HepG2 (cell line): ENCODE measurements at regions not wholly inside any gene's neighbourhood (a gene's known extent, or its start where the extent isn't known, plus 50 kb on each side); places are given as distances from the start of the nearest gene placed in this dataset.

Experiments used
- AHDC1 ChIP-seq: sonication (generic); formaldehyde crosslinking; IDR thresholded peaks from 2 replicates; pipeline ENCODE4 v1.5.1; 2020; ENCODE audit warnings: mild to moderate bottlenecking, missing genetic modification reagents, borderline replicate concordance
- ATF7-NPFF ChIP-seq: sonication (generic); formaldehyde crosslinking; IDR thresholded peaks from 2 replicates; pipeline ENCODE4 v1.8.1; 2023; ENCODE audit warnings: mild to moderate bottlenecking, low read depth, missing genetic modification reagents, moderate library complexity
- CBX2 ChIP-seq, 2 experiments: fragments of 200-600 bp in 1 of 2; sonication (generic); formaldehyde crosslinking in 1 of 2; IDR thresholded peaks; 2 replicates each; pipeline versions ENCODE4 v1.7.0 to v1.8.1; 2018 to 2022; ENCODE audit warnings: low read depth in 2 of 2, low read length in 1 of 2, mild to moderate bottlenecking in 1 of 2, missing genetic modification reagents in 1 of 2
- GABPA ChIP-seq, 2 experiments: IDR thresholded peaks; 2 replicates each; pipeline ENCODE4 v1.6.1; 2011 to 2016; ENCODE audit warnings: low read depth in 2 of 2, low read length in 1 of 2, missing biosample characterization in 1 of 2, missing genetic modification characterization in 1 of 2
- KAT8 ChIP-seq: IDR thresholded peaks from 2 replicates; pipeline ENCODE4 v1.6.1; 2016; ENCODE audit warnings: missing genetic modification reagents, missing compliant biosample characterization
- NFE2L1 ChIP-seq: sonication (generic); formaldehyde crosslinking; IDR thresholded peaks from 2 replicates; pipeline ENCODE4 v1.4.0; 2020; ENCODE audit warnings: missing genetic modification reagents, mild to moderate bottlenecking, borderline replicate concordance
- NR2F1 ChIP-seq, 2 experiments: fragments of 450-650 bp in 1 of 2; formaldehyde crosslinking in 1 of 2; IDR thresholded peaks; 2 replicates each; pipeline versions ENCODE4 v1.5.0 to v1.6.1; 2016 to 2020; ENCODE audit warnings: mild to moderate bottlenecking in 1 of 2, missing compliant biosample characterization in 1 of 2, missing genetic modification reagents in 1 of 2, moderate library complexity in 1 of 2
- ZNF569 ChIP-seq: sonication (generic); formaldehyde crosslinking; IDR thresholded peaks from 2 replicates; pipeline ENCODE4 v1.5.0; 2020; ENCODE audit warnings: mild to moderate bottlenecking, missing genetic modification reagents, moderate library complexity, borderline replicate concordance
- ZNF770 ChIP-seq: sonication (generic); formaldehyde crosslinking; IDR thresholded peaks from 2 replicates; pipeline ENCODE4 v1.5.0; 2020; ENCODE audit warnings: mild to moderate bottlenecking, missing genetic modification reagents

- TF ChIP-seq AHDC1 (no peak), KAT8 (CRISPR knock-in tag) (no peak), ZNF569 (no peak), NR2F1 (CRISPR knock-in tag; IDR thresholded peaks at IDR 0.05) (no peak), GABPA (IDR thresholded peaks at IDR 0.05; ENCODE audit: low read depth, low read length) (no peak), GABPA (CRISPR knock-in tag; IDR thresholded peaks at IDR 0.05; ENCODE audit: low read depth) (no peak), ZNF770 (CRISPR knock-in tag) (no peak), NFE2L1 (CRISPR knock-in tag) (no peak), ATF7-NPFF (no peak), CBX2 (IDR thresholded peaks at IDR 0.05; ENCODE audit: low read depth, low read length) (no peak), CBX2 (CRISPR knock-in tag; IDR thresholded peaks at IDR 0.05; ENCODE audit: low read depth) (no peak)
Measured at GRCh38 chr14:104448721-104449120, 130.8 kb upstream of the C14orf180 start (continued).
